A673 (cell line): ENCODE measurements at regions not wholly inside any gene's neighbourhood (a gene's known extent, or its start where the extent isn't known, plus 50 kb on each side); places are given as distances from the start of the nearest gene placed in this dataset.

ENCODE experiments used
- CTCF ChIP-seq: fragments of 300-800, 200-600 bp; sonication (generic); conservative IDR thresholded peaks from 2 replicates; pipeline ENCODE4 v1.5.1; 2017; ENCODE audit warnings: low read depth, mild to moderate bottlenecking, antibody characterized with exemption, low read length, moderate library complexity, mixed read lengths
- EZH2 ChIP-seq: fragments of 200-600 bp; sonication (generic); IDR thresholded peaks from 2 replicates; pipeline ENCODE4 v1.6.1; 2017; ENCODE audit warnings: borderline replicate concordance, low read depth, mild to moderate bottlenecking, mixed read lengths, antibody characterized with exemption, low read length; ENCODE audit not compliant: poor library complexity, severe bottlenecking

DNA sequence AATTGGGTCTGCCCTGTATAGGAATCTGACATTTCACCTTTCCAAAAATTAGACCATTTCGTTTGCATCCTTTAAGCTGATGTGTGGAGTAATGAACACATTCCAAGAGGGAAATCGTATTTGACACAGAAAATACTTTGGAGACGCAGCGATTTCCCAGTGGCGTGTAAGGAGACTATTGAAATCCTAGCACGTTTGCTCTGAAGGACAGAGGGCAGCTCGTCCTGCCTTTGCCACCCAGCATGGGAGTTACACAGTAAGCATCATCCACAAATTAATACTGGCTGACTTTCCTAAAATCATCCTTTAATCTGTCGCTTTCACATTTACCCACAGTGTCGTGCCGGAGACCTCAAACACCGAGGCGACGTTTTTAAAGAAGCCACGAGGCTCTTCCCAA, 925.9 kb upstream of the EEF2KMT start:
- no peak for TF ChIP-seq CTCF
- no peak for TF ChIP-seq EZH2
